H9 (cell line): ENCODE measurements at regions not wholly inside any gene's neighbourhood (a gene's known extent, or its start where the extent isn't known, plus 50 kb on each side); places are given as distances from the start of the nearest gene placed in this dataset.
"Not testable (repeated sequence)": the region's sequence is repeated elsewhere in the genome, so short reads cannot be mapped to it uniquely, and the experiment has no call there.

Experiments
- DNase-seq: peaks from one replicate; pipeline ENCODE4 v3.0.0-alpha.2; 2017
- H2AFZ ChIP-seq: one replicate; pipeline ENCODE4 v1.6.1; 2013; ENCODE audit warnings: mild to moderate bottlenecking, low read length, control low read depth, moderate library complexity
- H2AK5ac ChIP-seq: 2 replicates; pipeline ENCODE4 v1.6.1; 2013; ENCODE audit warnings: low read length, control low read depth, mixed read lengths; ENCODE audit not compliant: insufficient read length
- H2BK120ac ChIP-seq: one replicate; pipeline ENCODE4 v1.6.1; 2013; ENCODE audit warnings: low read depth, mild to moderate bottlenecking, low read length, control low read depth, inconsistent platforms; ENCODE audit not compliant: poor library complexity, severe bottlenecking
- H2BK12ac ChIP-seq: 2 replicates; pipeline ENCODE4 v1.6.1; 2013; ENCODE audit warnings: low read length, control low read depth, mixed read lengths, low read depth; ENCODE audit not compliant: insufficient read length
- H2BK15ac ChIP-seq: 2 replicates; pipeline ENCODE4 v1.6.1; 2013; ENCODE audit warnings: low read depth, low read length, control low read depth
- H2BK20ac ChIP-seq: one replicate; pipeline ENCODE4 v1.6.1; 2013; ENCODE audit warnings: low read depth, mild to moderate bottlenecking, low read length, control low read depth, inconsistent platforms; ENCODE audit not compliant: poor library complexity, severe bottlenecking
- H2BK5ac ChIP-seq: 2 replicates; pipeline ENCODE4 v1.6.1; 2013; ENCODE audit warnings: low read length, control low read depth, mixed read lengths; ENCODE audit not compliant: insufficient read length
- H3K14ac ChIP-seq: 2 replicates; pipeline ENCODE4 v1.6.1; 2013; ENCODE audit warnings: low read length, control low read depth; ENCODE audit not compliant: insufficient read depth
- H3K18ac ChIP-seq: 2 replicates; pipeline ENCODE4 v1.6.1; 2013; ENCODE audit warnings: low read depth, mild to moderate bottlenecking, mixed read lengths, low read length, control low read depth; ENCODE audit not compliant: insufficient read length
- H3K23ac ChIP-seq: 2 replicates; pipeline ENCODE4 v1.6.1; 2013; ENCODE audit warnings: low read length, control low read depth, mixed read lengths, low read depth; ENCODE audit not compliant: insufficient read length
- H3K23me2 ChIP-seq: 2 replicates; pipeline ENCODE4 v1.6.1; 2013; ENCODE audit warnings: low read depth, mild to moderate bottlenecking, mixed read lengths, low read length, control low read depth; ENCODE audit not compliant: insufficient read length, poor library complexity, severe bottlenecking
- H3K27ac ChIP-seq: 2 replicates; pipeline ENCODE4 v1.5.1; 2013; ENCODE audit warnings: low read length, control low read depth, mixed read lengths, low read depth; ENCODE audit not compliant: insufficient read length
- H3K27me3 ChIP-seq: 2 replicates; pipeline ENCODE4 v1.6.1; 2013; ENCODE audit warnings: low read length, control low read depth, inconsistent platforms; ENCODE audit not compliant: insufficient read depth
- H3K4ac ChIP-seq: 2 replicates; pipeline ENCODE4 v1.6.1; 2013; ENCODE audit warnings: low read depth, mild to moderate bottlenecking, control low read depth, inconsistent platforms, low read length, moderate library complexity
- H3K4me1 ChIP-seq: 2 replicates; pipeline ENCODE4 v1.6.1; 2013; ENCODE audit warnings: low read length, control low read depth, inconsistent platforms; ENCODE audit not compliant: insufficient read depth
- H3K4me2 ChIP-seq: 2 replicates; pipeline ENCODE4 v1.6.1; 2013; ENCODE audit warnings: low read length, control low read depth, mixed read lengths; ENCODE audit not compliant: insufficient read length, insufficient read depth
- H3K56ac ChIP-seq: 2 replicates; pipeline ENCODE4 v1.6.1; 2013; ENCODE audit warnings: low read depth, mild to moderate bottlenecking, mixed read lengths, low read length, control low read depth; ENCODE audit not compliant: insufficient read length
- H3K79me1 ChIP-seq: 2 replicates; pipeline ENCODE4 v1.6.1; 2013; ENCODE audit warnings: low read depth, mild to moderate bottlenecking, moderate library complexity, low read length, control low read depth, inconsistent platforms; ENCODE audit not compliant: insufficient read depth, poor library complexity, severe bottlenecking
- H3K79me2 ChIP-seq: 2 replicates; pipeline ENCODE4 v1.6.1; 2013; ENCODE audit warnings: low read length, control low read depth, inconsistent platforms; ENCODE audit not compliant: insufficient read depth
- H3K9ac ChIP-seq: 2 replicates; pipeline ENCODE4 v1.6.1; 2013; ENCODE audit warnings: low read length, control low read depth, mixed read lengths; ENCODE audit not compliant: insufficient read length; ENCODE audit errors: extremely low read depth
- H3K9me3 ChIP-seq: one replicate; pipeline ENCODE4 v1.6.1; 2013; ENCODE audit warnings: low read depth, low read length, inconsistent platforms; ENCODE audit not compliant: control insufficient read depth
- H3T11ph ChIP-seq: one replicate; pipeline ENCODE4 v1.6.1; 2013; ENCODE audit warnings: mild to moderate bottlenecking, low read length, control low read depth, inconsistent platforms
- H4K20me1 ChIP-seq: one replicate; pipeline ENCODE4 v1.6.1; 2013; ENCODE audit not compliant: control insufficient read depth, insufficient read length, insufficient read depth
- H4K5ac ChIP-seq: 2 replicates; pipeline ENCODE4 v1.6.1; 2013; ENCODE audit warnings: low read depth, mild to moderate bottlenecking, mixed read lengths, low read length, control low read depth; ENCODE audit not compliant: insufficient read length
- H4K8ac ChIP-seq: replicated peaks from 2 replicates; pipeline ENCODE4 v1.6.1; 2013; ENCODE audit warnings: low read length, control low read depth, mixed read lengths, low read depth; ENCODE audit not compliant: insufficient read length
- H4K91ac ChIP-seq: 2 replicates; pipeline ENCODE4 v1.6.1; 2013; ENCODE audit warnings: low read depth, mild to moderate bottlenecking, moderate library complexity, mixed read lengths, low read length, control low read depth; ENCODE audit not compliant: insufficient read length
- H3K27ac Mint-ChIP-seq, 3 experiments: 2 replicates in 2 of 3; 3 replicates in 1 of 3; pipeline ENCODE4 v1.8.0; 2020 to 2021; ENCODE audit warnings: mixed read lengths in 3 of 3, mild to moderate bottlenecking in 1 of 3, moderate library complexity in 1 of 3
- H3K27me3 Mint-ChIP-seq: 2 replicates; pipeline ENCODE4 v1.8.0; 2021; ENCODE audit warnings: low read depth, mild to moderate bottlenecking, moderate library complexity, mixed read lengths
- H3K36me3 Mint-ChIP-seq, 3 experiments: 2 replicates in 2 of 3; 3 replicates in 1 of 3; pipeline ENCODE4 v1.8.0; 2020 to 2021; ENCODE audit warnings: low read depth in 3 of 3, mixed read lengths in 3 of 3; ENCODE audit not compliant: insufficient read depth in 1 of 3
- H3K4me1 Mint-ChIP-seq, 2 experiments: 2 replicates each; pipeline ENCODE4 v1.8.0; 2020; ENCODE audit warnings: mixed read lengths in 2 of 2
- H3K4me3 Mint-ChIP-seq, 2 experiments: 2 replicates in 1 of 2; 3 replicates in 1 of 2; pipeline ENCODE4 v1.8.0; 2020 to 2021; ENCODE audit warnings: mild to moderate bottlenecking in 2 of 2, mixed read lengths in 2 of 2, moderate library complexity in 1 of 2
- H3K9me3 Mint-ChIP-seq, 2 experiments: 2 replicates in 1 of 2; 3 replicates in 1 of 2; pipeline ENCODE4 v1.8.0; 2020; ENCODE audit warnings: mild to moderate bottlenecking in 2 of 2, mixed read lengths in 2 of 2, moderate library complexity in 1 of 2
- CTCF ChIP-seq: fragments of 200-600 bp; sonication (generic); conservative IDR thresholded peaks from 3 replicates; pipeline ENCODE4 v1.8.0; 2021; ENCODE audit warnings: antibody characterized with exemption, mild to moderate bottlenecking
- WGBS: extraction: QIAGEN DNeasy Blood & Tissue Kit; methylation state at CpG from one replicate; pipeline ENCODE4 v1.1.7; 2013; ENCODE audit warnings: missing lambda C conversion rate, low lambda C conversion rate, mixed read lengths; ENCODE audit not compliant: insufficient read length; ENCODE audit errors: extremely low coverage; 5-methylcytosine and 5-hydroxymethylcytosine counted together

GRCh38 chr7:137110091-137110509, 233.4 kb downstream of the PTN start:
- H3K79me1 ChIP-seq: no peaks in the 10 kb centered on the region
- no peak overlapping the region for H3K14ac ChIP-seq
- Mint-ChIP-seq H3K4me3 (no peak overlapping the region), H3K9me3 (peaks cover 4% of the 10 kb centered on the region in 2 experiments), H3K27me3 (no peaks in the 10 kb centered on the region), H3K4me1 (peaks cover 0 to 1% of the 10 kb centered on the region in 2 experiments; a peak in 3 of 4 replicates), H3K27ac (no peak overlapping the region), H3K36me3 (peaks cover 0 to 3% (median 0%) of the 10 kb centered on the region in 3 experiments; a peak in 2 of 7 replicates)
- no peak overlapping the region for H4K8ac ChIP-seq
- H3K27ac ChIP-seq: no peak overlapping the region
- H2BK120ac ChIP-seq: no peak overlapping the region
- H3K4me2 ChIP-seq: no peak overlapping the region
- H4K91ac ChIP-seq: no peak overlapping the region
- no peak overlapping the region for H3K18ac ChIP-seq
- no peak overlapping the region for H2BK20ac ChIP-seq
- no peak overlapping the region for H3K9ac ChIP-seq
- no peak overlapping the region for H2BK15ac ChIP-seq
- H2BK12ac ChIP-seq: no peak overlapping the region
- no peak overlapping the region for H3K56ac ChIP-seq
- H3K23ac ChIP-seq: no peak overlapping the region
- no peaks in the 10 kb centered on the region for H4K20me1 ChIP-seq
- no peak overlapping the region for H3K4ac ChIP-seq
- WGBS: no CpG with 5 or more reads among the region's 3 CpGs
- no peak for DNase-seq
- no peaks in the 10 kb centered on the region for H3K23me2 ChIP-seq
- H3K9me3 ChIP-seq: no peaks in the 10 kb centered on the region
- no peaks in the 10 kb centered on the region for H3K27me3 ChIP-seq
- no peak overlapping the region for H2AK5ac ChIP-seq
- H2BK5ac ChIP-seq: no peak overlapping the region
- no peak overlapping the region for H2AFZ ChIP-seq
- H4K5ac ChIP-seq: no peak overlapping the region
- H3T11ph ChIP-seq: no peak overlapping the region
- no peaks in the 10 kb centered on the region for H3K79me2 ChIP-seq
- TF ChIP-seq CTCF: no peak
- H3K4me1 ChIP-seq: no peaks in the 10 kb centered on the region

- not testable (repeated sequence) for H2BK5ac ChIP-seq, H4K5ac ChIP-seq, H2AK5ac ChIP-seq, H3K9me3 Mint-ChIP-seq, H3K4me3 Mint-ChIP-seq, H3K4me2 ChIP-seq, H3K9me3 ChIP-seq, H3K9ac ChIP-seq, H4K91ac ChIP-seq, H3K23me2 ChIP-seq, H3K56ac ChIP-seq, DNase-seq, H3K4me1 ChIP-seq, H3K27me3 ChIP-seq, H3K18ac ChIP-seq, H4K8ac ChIP-seq, H2BK15ac ChIP-seq, H3K4ac ChIP-seq, H2AFZ ChIP-seq, H3K79me1 ChIP-seq, H3K27ac Mint-ChIP-seq, H2BK12ac ChIP-seq, H3T11ph ChIP-seq, H2BK120ac ChIP-seq, H3K27ac ChIP-seq, H3K23ac ChIP-seq, H3K14ac ChIP-seq, H3K27me3 Mint-ChIP-seq, H4K20me1 ChIP-seq, H2BK20ac ChIP-seq, H3K79me2 ChIP-seq
- no CpG with 5 or more reads among the region's 2 CpGs for WGBS
- Mint-ChIP-seq H3K36me3 (peaks cover 0 to 14% (median 2%) of the 10 kb centered on the region in 3 experiments; a peak in 3 of 7 replicates), H3K4me1 (peaks cover 11 to 16% of the 10 kb centered on the region in 2 experiments)
Observed at GRCh38 chr7:137107802-137108201, 235.7 kb downstream of the PTN start.
